Tibial artery (tissue), 4 donors: ENCODE measurements at regions not wholly inside any gene's neighbourhood (a gene's known extent, or its start where the extent isn't known, plus 50 kb on each side); places are given as distances from the start of the nearest gene placed in this dataset.
"Not testable (repeated sequence)": the region's sequence is repeated elsewhere in the genome, so short reads cannot be mapped to it uniquely, and the experiment has no call there.

ENCODE experiments used
- DNase-seq, 2 donors: peaks; one replicate each; pipeline ENCODE4 v3.0.0-alpha.2; 2019
- H3K27ac ChIP-seq, 2 donors: fragments of 200-600 bp; sonication (generic) in 1 of 2; 1 replicate in 1 of 2; 2 replicates in 1 of 2; pipeline ENCODE4 v1.5.1; 2018 to 2019; ENCODE audit warnings: mild to moderate bottlenecking in 1 of 2
- H3K27me3 ChIP-seq, 2 donors: fragments of 200-600 bp; sonication (generic) in 1 of 2; one replicate each; pipeline versions ENCODE4 v1.5.1 to v1.6.0; 2016 to 2019
- H3K36me3 ChIP-seq, 3 donors: fragments of 200-600 bp; sonication (generic) in 2 of 3; one replicate each; pipeline ENCODE4 v1.5.1; 2016 to 2019; ENCODE audit warnings: mild to moderate bottlenecking in 2 of 3
- H3K4me1 ChIP-seq, 4 donors: fragments of 200-600 bp; sonication (generic) in 2 of 4; 1 replicate in 3 of 4; 2 replicates in 1 of 4; pipeline ENCODE4 v1.5.1; 2016 to 2019
- H3K4me3 ChIP-seq, 2 donors: fragments of 200-600 bp; sonication (generic) in 1 of 2; 1 replicate in 1 of 2; 2 replicates in 1 of 2; pipeline ENCODE4 v1.5.1; 2018 to 2019; ENCODE audit warnings: mild to moderate bottlenecking in 2 of 2
- H3K9me3 ChIP-seq, 3 donors: fragments of 200-600 bp; sonication (generic) in 1 of 3; one replicate each; pipeline ENCODE4 v1.5.1; 2016 to 2019
- CTCF ChIP-seq, 2 experiments: fragments of 200-600 bp in 1 of 2; fragments of 450-650 bp in 1 of 2; IDR thresholded peaks; one replicate each; pipeline ENCODE4 v1.5.1; 2017 to 2019; ENCODE audit warnings: antibody characterized with exemption in 2 of 2, mild to moderate bottlenecking in 1 of 2, moderate library complexity in 1 of 2
- intact Hi-C: fragments of 100-400 bp; cut with DNase I; formaldehyde crosslinking; loops from one replicate; pipeline ENCODE4 v1.15.0; 2023; ENCODE audit warnings: low total_unique reads

GRCh38 chr6:11460837-11461661, 76.5 kb upstream of the TMEM170B start:
- H3K4me1 ChIP-seq, result no peaks in the 10 kb centered on the region
- H3K27ac ChIP-seq, result no peak overlapping the region
- no peak for DNase-seq
- H3K27me3 ChIP-seq, result no peaks in the 10 kb centered on the region
- intact Hi-C loops, result no loop called here
- TF ChIP-seq CTCF (IDR thresholded peaks at IDR 0.05), result no peak
- no peak overlapping the region for H3K4me3 ChIP-seq
- no peaks in the 10 kb centered on the region for H3K36me3 ChIP-seq
- no peaks in the 10 kb centered on the region for H3K9me3 ChIP-seq

- Histone ChIP-seq H3K4me1 (no peaks in the 10 kb centered on the region), H3K36me3 (no peaks in the 10 kb centered on the region), H3K4me3 (no peak overlapping the region), H3K27me3 (no peaks in the 10 kb centered on the region), H3K27ac (no peak overlapping the region), H3K9me3 (no peaks in the 10 kb centered on the region)
- no peak for DNase-seq
- intact Hi-C loops, result no loop called here
- no peak for TF ChIP-seq CTCF (IDR thresholded peaks at IDR 0.05)
Observed at GRCh38 chr6:11460001-11460668, 77.4 kb upstream of the TMEM170B start.

GRCh38 chr6:11459079-11459610, 78.4 kb upstream of the TMEM170B start:
- Histone ChIP-seq H3K4me1 (no peaks in the 10 kb centered on the region), H3K9me3 (no peaks in the 10 kb centered on the region), H3K27me3 (no peaks in the 10 kb centered on the region), H3K27ac (no peak overlapping the region), H3K4me3 (no peak overlapping the region), H3K36me3 (no peaks in the 10 kb centered on the region)
- DNase-seq, result no peak
- intact Hi-C loops, result no loop called here
- TF ChIP-seq CTCF (IDR thresholded peaks at IDR 0.05), result no peak

GRCh38 chr6:11458509-11458908, 79.0 kb upstream of the TMEM170B start:
- Histone ChIP-seq H3K27ac (no peak overlapping the region), H3K4me3 (no peak overlapping the region), H3K4me1 (no peaks in the 10 kb centered on the region), H3K9me3 (no peaks in the 10 kb centered on the region), H3K36me3 (no peaks in the 10 kb centered on the region), H3K27me3 (no peaks in the 10 kb centered on the region)
- intact Hi-C loops, result no loop called here
- TF ChIP-seq CTCF (IDR thresholded peaks at IDR 0.05), result no peak
- no peak for DNase-seq

GRCh38 chr6:11457422-11457821, 80.1 kb upstream of the TMEM170B start:
- H3K4me1 ChIP-seq, H3K4me3 ChIP-seq, H3K27ac ChIP-seq, DNase-seq, intact Hi-C loops, H3K36me3 ChIP-seq, H3K9me3 ChIP-seq, H3K27me3 ChIP-seq: not testable (repeated sequence)

GRCh38 chr6:11452106-11452505, 85.4 kb upstream of the TMEM170B start:
- H3K36me3 ChIP-seq, DNase-seq, intact Hi-C loops, H3K27me3 ChIP-seq, H3K27ac ChIP-seq, H3K9me3 ChIP-seq, H3K4me1 ChIP-seq, H3K4me3 ChIP-seq: not testable (repeated sequence)
